ENCODE measurements at regions not wholly inside any gene's neighbourhood (a gene's known extent, or its start where the extent isn't known, plus 50 kb on each side); places are given as distances from the start of the nearest gene placed in this dataset.

DNA sequence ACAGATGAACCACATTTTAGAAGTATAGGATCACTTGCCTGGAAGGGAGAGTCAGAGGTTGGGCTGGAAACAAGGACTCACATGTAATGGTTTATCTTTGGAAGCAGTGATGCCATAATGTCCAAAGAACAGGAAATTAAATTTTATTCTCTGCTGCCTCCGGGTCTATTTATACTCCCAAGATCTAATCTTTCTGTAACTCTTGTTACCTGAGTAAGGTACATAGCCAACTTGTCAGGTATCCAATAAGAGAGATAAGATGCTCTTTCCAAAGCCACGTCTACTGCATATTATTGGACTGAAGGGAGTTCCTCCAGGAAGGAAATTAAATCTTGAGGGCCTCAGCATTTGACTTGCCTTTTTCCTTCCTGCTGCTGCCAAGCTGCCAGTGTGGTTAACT, 71.0 kb downstream of the CRYGS start:
- TF ChIP-seq, protein P1, sequence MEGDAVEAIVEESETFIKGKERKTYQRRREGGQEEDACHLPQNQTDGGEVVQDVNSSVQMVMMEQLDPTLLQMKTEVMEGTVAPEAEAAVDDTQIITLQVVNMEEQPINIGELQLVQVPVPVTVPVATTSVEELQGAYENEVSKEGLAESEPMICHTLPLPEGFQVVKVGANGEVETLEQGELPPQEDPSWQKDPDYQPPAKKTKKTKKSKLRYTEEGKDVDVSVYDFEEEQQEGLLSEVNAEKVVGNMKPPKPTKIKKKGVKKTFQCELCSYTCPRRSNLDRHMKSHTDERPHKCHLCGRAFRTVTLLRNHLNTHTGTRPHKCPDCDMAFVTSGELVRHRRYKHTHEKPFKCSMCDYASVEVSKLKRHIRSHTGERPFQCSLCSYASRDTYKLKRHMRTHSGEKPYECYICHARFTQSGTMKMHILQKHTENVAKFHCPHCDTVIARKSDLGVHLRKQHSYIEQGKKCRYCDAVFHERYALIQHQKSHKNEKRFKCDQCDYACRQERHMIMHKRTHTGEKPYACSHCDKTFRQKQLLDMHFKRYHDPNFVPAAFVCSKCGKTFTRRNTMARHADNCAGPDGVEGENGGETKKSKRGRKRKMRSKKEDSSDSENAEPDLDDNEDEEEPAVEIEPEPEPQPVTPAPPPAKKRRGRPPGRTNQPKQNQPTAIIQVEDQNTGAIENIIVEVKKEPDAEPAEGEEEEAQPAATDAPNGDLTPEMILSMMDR (IDR thresholded peaks at IDR 0.05), result no peak
- no peak for TF ChIP-seq POLR2A (IDR thresholded peaks at IDR 0.05)
